ENCODE measurements at regions not wholly inside any gene's neighbourhood (a gene's known extent, or its start where the extent isn't known, plus 50 kb on each side); places are given as distances from the start of the nearest gene placed in this dataset.

- TF ChIP-seq CTCF (IDR thresholded peaks at IDR 0.05; ENCODE audit: low read depth, low read length) (no peak), EZH2phosphoT487 (IDR thresholded peaks at IDR 0.05; ENCODE audit: low read depth) (no peak)
Observed at GRCh38 chr4:155039162-155039561, 169.3 kb upstream of the NPY2R start.
